ENCODE measurements at regions not wholly inside any gene's neighbourhood (a gene's known extent, or its start where the extent isn't known, plus 50 kb on each side); places are given as distances from the start of the nearest gene placed in this dataset.

- no peak for DNase-seq
- H3K27me3 ChIP-seq, result no peaks in the 10 kb centered on the region
- 43 to 45% methylated on average over 1 of the region's 1 CpG for WGBS, 2 donors
Observed at GRCh38 chr6:85010865-85011264, 246.5 kb upstream of the TBX18 start.

DNA sequence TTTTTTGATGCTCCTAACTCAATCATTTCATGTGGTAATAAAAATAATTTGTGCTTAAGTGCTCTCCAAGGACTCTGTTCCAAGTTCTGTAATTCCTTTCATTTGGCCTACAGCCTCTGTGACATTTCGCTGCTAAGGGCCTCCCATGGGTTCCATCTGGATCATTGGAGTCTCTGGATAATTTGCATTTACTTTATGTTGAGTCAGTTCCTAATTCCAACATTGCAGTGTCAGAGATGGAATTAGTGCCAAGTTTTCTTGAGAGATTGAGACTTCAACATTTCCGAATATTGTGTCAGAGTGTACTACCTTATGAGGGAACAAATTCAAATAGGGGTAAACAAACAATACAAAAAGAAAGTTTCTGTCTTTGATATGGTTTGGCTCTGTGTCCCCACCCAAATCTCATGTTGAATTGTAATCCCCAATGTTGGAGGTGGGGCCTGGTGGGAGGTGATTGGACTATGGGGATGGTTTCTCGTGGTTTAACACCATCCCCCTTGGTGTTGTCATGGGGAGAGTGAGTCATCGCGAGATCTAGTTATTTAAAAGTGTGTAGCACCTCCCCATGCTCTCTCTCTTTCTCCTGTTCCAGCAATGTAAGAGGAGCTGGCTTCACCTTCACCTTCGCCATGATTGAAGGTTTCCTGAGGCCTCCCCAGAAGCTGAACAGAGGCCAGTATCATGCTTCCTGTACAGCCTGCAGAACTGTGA, 244.1 kb upstream of the TBX18 start:
- no peaks in the 10 kb centered on the region for H3K27me3 ChIP-seq
- TF ChIP-seq, protein P1, sequence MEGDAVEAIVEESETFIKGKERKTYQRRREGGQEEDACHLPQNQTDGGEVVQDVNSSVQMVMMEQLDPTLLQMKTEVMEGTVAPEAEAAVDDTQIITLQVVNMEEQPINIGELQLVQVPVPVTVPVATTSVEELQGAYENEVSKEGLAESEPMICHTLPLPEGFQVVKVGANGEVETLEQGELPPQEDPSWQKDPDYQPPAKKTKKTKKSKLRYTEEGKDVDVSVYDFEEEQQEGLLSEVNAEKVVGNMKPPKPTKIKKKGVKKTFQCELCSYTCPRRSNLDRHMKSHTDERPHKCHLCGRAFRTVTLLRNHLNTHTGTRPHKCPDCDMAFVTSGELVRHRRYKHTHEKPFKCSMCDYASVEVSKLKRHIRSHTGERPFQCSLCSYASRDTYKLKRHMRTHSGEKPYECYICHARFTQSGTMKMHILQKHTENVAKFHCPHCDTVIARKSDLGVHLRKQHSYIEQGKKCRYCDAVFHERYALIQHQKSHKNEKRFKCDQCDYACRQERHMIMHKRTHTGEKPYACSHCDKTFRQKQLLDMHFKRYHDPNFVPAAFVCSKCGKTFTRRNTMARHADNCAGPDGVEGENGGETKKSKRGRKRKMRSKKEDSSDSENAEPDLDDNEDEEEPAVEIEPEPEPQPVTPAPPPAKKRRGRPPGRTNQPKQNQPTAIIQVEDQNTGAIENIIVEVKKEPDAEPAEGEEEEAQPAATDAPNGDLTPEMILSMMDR (IDR thresholded peaks at IDR 0.05), result no peak
- no peak for TF ChIP-seq POLR2A (IDR thresholded peaks at IDR 0.05)
- 61 to 69% methylated on average over 6 of the region's 6 CpGs for whole genome bisulfite sequencing, 2 donors
- no peak for ATAC-seq
- H3K9me3 ChIP-seq, result no peaks in the 10 kb centered on the region
- intact Hi-C loops (cut with DNase I), result no loop called here
- no peak overlapping the region for H3K4me3 ChIP-seq
- no peaks in the 10 kb centered on the region for H3K4me1 ChIP-seq
- DNase-seq, result no peak
- no peaks in the 10 kb centered on the region for H3K36me3 ChIP-seq (replicated peaks in 1 of 2; ENCODE audit: insufficient read depth in 1 of 2, low read depth in 2 of 2)
- H3K27ac ChIP-seq, result no peak overlapping the region

More at GRCh38 chr6:85010865-85011264, 246.5 kb upstream of the TBX18 start:
- ATAC-seq, result no peak
- Histone ChIP-seq H3K9me3 (no peaks in the 10 kb centered on the region), H3K36me3 (replicated peaks in 1 of 2; ENCODE audit: insufficient read depth in 1 of 2, low read depth in 2 of 2) (no peaks in the 10 kb centered on the region), H3K27ac (no peak overlapping the region), H3K4me3 (no peak overlapping the region), H3K4me1 (no peaks in the 10 kb centered on the region)
- intact Hi-C loops (cut with DNase I), result no loop called here
- no peak for TF ChIP-seq POLR2A (IDR thresholded peaks at IDR 0.05)
- TF ChIP-seq, protein P1 (IDR thresholded peaks at IDR 0.05), result no peak

DNA sequence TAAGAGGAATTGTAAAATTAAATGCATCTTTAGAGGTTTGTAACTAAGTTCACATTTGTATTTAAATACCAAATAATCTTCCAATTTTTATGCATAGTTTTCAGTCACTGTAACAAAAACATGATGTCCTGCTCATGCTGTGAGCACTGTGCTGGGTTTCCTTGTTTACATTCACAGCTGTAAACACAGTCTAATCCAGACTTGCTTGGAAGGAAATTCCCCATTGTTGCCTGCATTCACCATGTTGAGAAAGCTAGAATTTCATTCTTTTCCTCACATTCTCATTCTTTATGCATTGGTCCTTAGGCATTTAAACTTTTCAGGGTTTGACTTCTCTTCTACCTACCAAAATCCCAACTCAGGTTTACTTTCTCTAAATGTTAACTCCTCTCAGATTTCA, 242.0 kb upstream of the TBX18 start:
- DNase-seq (no peak), ATAC-seq (no peak)
- H3K4me3 ChIP-seq, result no peak overlapping the region
- no peaks in the 10 kb centered on the region for H3K9me3 ChIP-seq
- no peaks in the 10 kb centered on the region for H3K36me3 ChIP-seq (replicated peaks in 1 of 2; ENCODE audit: insufficient read depth in 1 of 2, low read depth in 2 of 2)
- TF ChIP-seq POLR2A (IDR thresholded peaks at IDR 0.05), result no peak
- TF ChIP-seq, protein P1 (IDR thresholded peaks at IDR 0.05), result no peak
- intact Hi-C loops (cut with DNase I), result no loop called here
- no peaks in the 10 kb centered on the region for H3K4me1 ChIP-seq
- no peak overlapping the region for H3K27ac ChIP-seq
- no peaks in the 10 kb centered on the region for H3K27me3 ChIP-seq

DNA sequence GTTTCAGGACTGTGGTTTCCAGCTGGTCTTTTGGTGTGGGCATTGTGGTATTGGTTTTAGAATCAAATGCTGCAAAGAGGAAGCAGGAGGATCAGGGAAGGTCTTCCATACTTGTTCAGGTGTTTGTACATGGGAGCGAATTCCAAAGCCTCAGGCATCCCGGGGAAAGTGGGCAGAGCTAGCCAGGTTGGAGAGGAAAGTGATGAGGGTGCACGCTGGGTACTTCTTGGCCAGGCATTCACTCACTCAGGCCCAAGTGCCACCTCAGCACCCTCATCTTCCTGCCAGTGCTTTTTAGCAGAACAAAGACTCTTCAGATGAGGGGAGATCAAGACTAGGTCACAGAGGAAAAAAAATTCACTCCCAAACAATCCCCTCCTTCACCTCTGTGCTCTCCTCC, 241.1 kb upstream of the TBX18 start:
- intact Hi-C loops (cut with DNase I), result no loop called here
- 34 to 36% methylated on average over 3 of the region's 3 CpGs for WGBS, 2 donors
- H3K4me3 ChIP-seq, result no peak overlapping the region
- H3K9me3 ChIP-seq, result no peaks in the 10 kb centered on the region
- no peak overlapping the region for H3K27ac ChIP-seq
- TF ChIP-seq, protein P1 (IDR thresholded peaks at IDR 0.05), result no peak
- TF ChIP-seq POLR2A (IDR thresholded peaks at IDR 0.05), result no peak
- DNase-seq (no peak), ATAC-seq (no peak)
- no peaks in the 10 kb centered on the region for H3K36me3 ChIP-seq (replicated peaks in 1 of 2; ENCODE audit: insufficient read depth in 1 of 2, low read depth in 2 of 2)
- H3K4me1 ChIP-seq, result no peaks in the 10 kb centered on the region
- no peaks in the 10 kb centered on the region for H3K27me3 ChIP-seq

DNA sequence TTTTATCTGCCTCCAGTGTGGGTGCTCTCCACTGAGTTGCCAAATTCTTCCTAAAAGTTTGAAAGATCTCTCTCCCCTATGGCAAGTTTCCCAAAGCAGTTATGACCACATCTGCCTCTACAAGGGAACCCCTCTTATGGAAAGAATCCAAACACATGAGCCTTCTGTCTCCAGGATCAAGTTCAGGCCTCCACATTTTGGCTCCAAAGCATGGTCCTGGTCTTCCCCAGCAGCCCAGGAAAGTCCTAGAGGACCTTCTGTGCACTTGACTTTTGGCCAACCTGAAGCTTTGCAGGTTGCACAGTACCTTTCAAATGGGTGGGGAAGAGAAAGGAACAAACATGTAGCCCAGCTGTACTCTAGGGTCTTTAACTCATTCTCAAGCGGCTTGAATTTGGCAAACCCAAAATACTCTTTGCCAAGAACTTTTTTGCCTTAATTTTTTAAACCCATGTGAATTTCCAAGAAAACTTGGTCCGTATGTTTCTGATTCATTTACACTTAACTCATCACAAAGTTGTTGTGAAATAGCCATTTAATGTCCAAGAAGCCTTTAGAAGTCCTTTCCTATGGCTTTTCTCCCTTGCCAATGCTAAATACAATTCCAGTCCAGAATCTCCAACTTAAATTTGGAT, 240.1 kb upstream of the TBX18 start:
- no peak for TF ChIP-seq POLR2A (IDR thresholded peaks at IDR 0.05)
- TF ChIP-seq, protein P1 (IDR thresholded peaks at IDR 0.05), result no peak
- ATAC-seq, result no peak
- 53 to 72% methylated on average over 2 of the region's 2 CpGs for WGBS, 2 donors
- no peak for DNase-seq
- Histone ChIP-seq H3K27me3 (no peaks in the 10 kb centered on the region), H3K4me1 (no peaks in the 10 kb centered on the region), H3K36me3 (replicated peaks in 1 of 2; ENCODE audit: insufficient read depth in 1 of 2, low read depth in 2 of 2) (no peaks in the 10 kb centered on the region), H3K27ac (no peak overlapping the region), H3K4me3 (no peak overlapping the region), H3K9me3 (no peaks in the 10 kb centered on the region)
- intact Hi-C loops (cut with DNase I), result no loop called here
